K562 (cell line): ENCODE measurements at regions not wholly inside any gene's neighbourhood (a gene's known extent, or its start where the extent isn't known, plus 50 kb on each side); places are given as distances from the start of the nearest gene placed in this dataset.

ENCODE experiments used
- ARNT ChIP-seq, 2 experiments: fragments of 450-650 bp; IDR thresholded peaks; 2 replicates each; pipeline ENCODE4 v1.6.1; 2016; ENCODE audit warnings: mild to moderate bottlenecking in 1 of 2
- CEBPZ ChIP-seq: fragments of 150-350 bp; IDR thresholded peaks from 2 replicates; pipeline ENCODE4 v1.6.1; 2014; ENCODE audit warnings: low read depth, mild to moderate bottlenecking, low read length, borderline replicate concordance
- DPF2 ChIP-seq: fragments of 450-650 bp; IDR thresholded peaks from 2 replicates; pipeline ENCODE4 v1.6.1; 2016
- KAT8 ChIP-seq: fragments of 450-650 bp; IDR thresholded peaks from 2 replicates; pipeline ENCODE4 v1.6.1; 2016; ENCODE audit warnings: low read depth, mild to moderate bottlenecking
- MGA ChIP-seq: fragments of 450-650 bp; IDR thresholded peaks from 2 replicates; pipeline ENCODE4 v1.6.1; 2016; ENCODE audit warnings: mild to moderate bottlenecking, moderate library complexity
- NCOA4 ChIP-seq: fragments of 450-650 bp; IDR thresholded peaks from 2 replicates; pipeline ENCODE4 v1.6.1; 2018; ENCODE audit warnings: mild to moderate bottlenecking; ENCODE audit not compliant: partially characterized antibody
- NFATC3 ChIP-seq: fragments of 450-650 bp; IDR thresholded peaks from 2 replicates; pipeline ENCODE4 v1.6.1; 2017; ENCODE audit warnings: mild to moderate bottlenecking
- RCOR1 ChIP-seq, 2 experiments: IDR thresholded peaks; 2 replicates each; pipeline ENCODE4 v1.6.1; 2012; ENCODE audit warnings: low read depth in 2 of 2, low read length in 2 of 2, borderline replicate concordance in 1 of 2, improper control_type of control experiment in 1 of 2
- SAFB ChIP-seq: fragments of 200-400 bp; formaldehyde crosslinking; IDR thresholded peaks from 2 replicates; pipeline ENCODE4 v1.6.1; 2017; ENCODE audit warnings: low read depth, low read length, borderline replicate concordance
- SAFB2 ChIP-seq: fragments of 200-400 bp; formaldehyde crosslinking; IDR thresholded peaks from 2 replicates; pipeline ENCODE4 v1.6.1; 2018; ENCODE audit warnings: borderline replicate concordance, low read length, low read depth, moderate library complexity; ENCODE audit not compliant: severe bottlenecking
- ZBTB7A ChIP-seq: IDR thresholded peaks from 2 replicates; pipeline ENCODE4 v1.6.1; 2011; ENCODE audit warnings: low read depth, mild to moderate bottlenecking, low read length, moderate library complexity, borderline replicate concordance; ENCODE audit not compliant: control insufficient read depth
- ZFP36 ChIP-seq: fragments of 150-350 bp; IDR thresholded peaks from 2 replicates; pipeline ENCODE4 v1.6.1; 2018; ENCODE audit warnings: low read length, low read depth; ENCODE audit not compliant: partially characterized antibody
- ZNF561 ChIP-seq: fragments of 450-650 bp; formaldehyde crosslinking; conservative IDR thresholded peaks from 2 replicates; pipeline ENCODE4 v1.4.0; 2020; ENCODE audit warnings: mild to moderate bottlenecking, moderate library complexity
- ZNF707 ChIP-seq: fragments of 250-450 bp; sonication (Bioruptor Pico); conservative IDR thresholded peaks from 2 replicates; pipeline ENCODE4 v1.8.0; 2022; ENCODE audit warnings: inconsistent platforms, mild to moderate bottlenecking, moderate library complexity
- ZNF766 ChIP-seq: fragments of 200-800 bp; sonication (Bioruptor generic); conservative IDR thresholded peaks from 2 replicates; pipeline ENCODE4 v1.6.1; 2016; ENCODE audit warnings: missing genetic modification characterization, missing compliant biosample characterization

GRCh38 chr3:115239717-115240116, 92.6 kb upstream of the ZBTB20 start (continued):
- TF ChIP-seq CEBPZ (no peak), KAT8 (no peak), RCOR1 (IDR thresholded peaks at IDR 0.05; ENCODE audit: borderline replicate concordance in 1 of 2, low read depth in 2 of 2, low read length in 2 of 2) (no peak), NFATC3 (no peak), ZNF766 (CRISPR knock-in tag) (no peak), ZFP36 (no peak), ZBTB7A (no peak), NCOA4 (no peak), ZNF561 (no peak), SAFB (no peak), MGA (no peak), ARNT (IDR thresholded peaks at IDR 0.05) (no peak), SAFB2 (no peak), DPF2 (peak; percentile 70; the same call in 1 of the 2 replicates), ZNF707 (CRISPR knock-in tag) (no peak)
